G401 (cell line): ENCODE measurements at regions not wholly inside any gene's neighbourhood (a gene's known extent, or its start where the extent isn't known, plus 50 kb on each side); places are given as distances from the start of the nearest gene placed in this dataset.

ENCODE experiments used
- DNase-seq: peaks from one replicate; pipeline ENCODE4 v3.0.0-alpha.2; 2015; ENCODE audit warnings: low spot score
- in situ Hi-C: cut with HindIII; loops from 2 replicates; pipeline ENCODE4 v1.10.0; 2016; ENCODE audit warnings: low sequenced_read_pairs, mixed read lengths

DNA sequence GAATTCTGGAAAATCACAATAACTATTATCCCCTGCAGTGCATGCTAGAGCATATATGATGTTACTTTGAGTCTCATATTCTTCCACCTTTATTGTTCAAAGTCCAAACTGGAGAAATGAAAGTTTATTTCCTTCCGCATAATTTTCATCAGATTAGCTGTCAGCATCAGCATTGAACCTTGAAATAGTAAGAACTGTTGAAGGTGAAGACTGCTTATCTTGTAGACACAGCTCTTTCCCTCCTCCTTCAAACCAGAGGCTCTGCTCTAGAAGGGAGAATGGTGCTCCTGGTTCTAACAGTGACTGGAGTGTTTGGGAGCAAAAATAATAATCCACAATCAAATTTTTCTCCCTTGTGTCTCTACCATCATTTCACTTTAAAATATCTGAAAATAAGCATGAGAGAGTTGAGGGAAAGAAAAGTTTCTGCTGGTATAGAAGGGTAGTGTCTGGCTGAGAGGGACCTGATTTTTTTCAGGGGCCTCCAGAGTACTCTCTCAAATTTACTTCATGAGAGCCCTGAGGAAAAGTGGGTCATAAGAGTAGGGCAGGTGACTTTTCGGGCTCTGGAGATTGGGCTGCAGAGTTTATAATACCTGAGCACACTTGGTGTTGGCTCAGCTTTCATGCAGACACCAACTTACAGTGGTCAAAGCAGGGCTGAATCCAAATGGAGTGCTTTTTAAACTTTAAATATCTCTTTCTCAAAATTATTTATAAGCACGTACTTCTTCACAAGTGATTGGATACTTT, 170.4 kb downstream of the ZDHHC21 start:
- in situ Hi-C loops: no loop called here
- DNase-seq: no peak

DNA sequence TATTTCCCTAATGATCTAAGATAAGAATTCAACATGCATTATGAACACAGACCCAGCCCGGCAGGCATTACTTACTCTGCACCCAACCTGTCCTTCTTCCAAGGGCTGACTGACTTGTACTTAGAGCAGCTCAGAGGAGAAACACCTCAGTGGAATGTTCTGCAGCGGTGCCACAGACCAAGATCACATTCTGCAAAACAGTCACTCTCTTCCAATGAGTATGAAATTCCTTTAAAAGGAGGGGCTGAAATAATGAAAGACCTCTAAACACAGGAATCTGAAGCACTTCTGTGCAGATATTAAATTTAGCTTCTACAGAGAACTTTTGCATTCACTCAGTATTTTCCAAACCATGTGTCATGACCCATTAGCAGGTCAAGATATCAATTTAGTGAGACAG, 172.9 kb downstream of the ZDHHC21 start:
- no peak for DNase-seq
- in situ Hi-C loops: no loop called here

DNA sequence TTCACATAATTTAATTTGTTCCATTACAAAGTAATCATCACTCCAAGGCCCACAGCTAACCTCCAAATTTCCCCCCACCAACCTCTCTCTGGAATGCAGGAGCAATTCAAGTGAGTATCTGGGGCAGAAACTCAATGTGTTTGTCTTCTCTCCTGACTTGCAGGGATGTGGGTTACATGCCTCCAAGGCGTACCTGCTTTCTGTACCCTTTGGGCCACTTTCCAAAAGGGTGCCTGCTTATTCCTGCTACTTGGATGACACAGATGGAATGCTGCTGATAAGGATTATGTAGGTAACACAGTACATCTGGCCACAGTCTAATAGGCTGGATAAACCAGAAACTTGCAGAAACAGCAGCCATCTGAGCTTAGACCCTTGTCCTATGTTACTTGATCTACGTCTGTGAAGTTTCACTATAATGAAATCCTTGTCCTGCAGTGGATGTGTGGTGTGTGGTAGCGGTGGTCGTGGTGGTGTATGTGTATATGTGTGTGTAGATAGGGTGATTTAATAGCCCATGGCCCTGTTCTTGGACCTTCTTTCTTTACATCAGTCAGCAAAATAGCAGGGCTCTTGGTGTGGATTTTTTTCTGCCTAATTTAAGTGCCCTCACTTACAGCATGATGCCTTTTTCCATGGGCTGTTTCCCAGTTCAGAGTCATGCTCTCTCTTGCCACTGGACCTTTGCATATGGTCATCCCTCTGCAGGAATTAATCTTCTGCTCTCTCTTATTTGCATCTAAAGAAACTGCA, 175.9 kb downstream of the ZDHHC21 start:
- in situ Hi-C loops: no loop called here
- DNase-seq: no peak

DNA sequence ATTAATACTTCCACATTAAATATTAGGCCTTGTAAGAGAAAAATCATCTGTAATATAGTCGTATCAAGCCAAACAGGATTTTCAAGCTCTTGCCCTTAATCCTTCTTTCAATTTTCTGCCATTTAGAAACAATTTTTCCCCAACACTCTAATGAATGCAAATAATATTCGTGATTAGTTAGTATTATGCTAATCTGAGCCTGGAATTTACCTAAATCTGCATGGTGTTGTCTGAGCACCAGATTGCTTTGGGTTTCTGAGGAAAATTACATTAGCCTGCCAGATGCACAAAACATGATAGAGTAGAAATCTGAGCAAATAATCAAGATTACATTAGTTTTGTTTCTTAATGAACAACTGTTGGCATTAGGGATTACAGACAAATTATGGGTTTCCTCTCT, 176.6 kb downstream of the ZDHHC21 start:
- DNase-seq: no peak
- in situ Hi-C loops: no loop called here

DNA sequence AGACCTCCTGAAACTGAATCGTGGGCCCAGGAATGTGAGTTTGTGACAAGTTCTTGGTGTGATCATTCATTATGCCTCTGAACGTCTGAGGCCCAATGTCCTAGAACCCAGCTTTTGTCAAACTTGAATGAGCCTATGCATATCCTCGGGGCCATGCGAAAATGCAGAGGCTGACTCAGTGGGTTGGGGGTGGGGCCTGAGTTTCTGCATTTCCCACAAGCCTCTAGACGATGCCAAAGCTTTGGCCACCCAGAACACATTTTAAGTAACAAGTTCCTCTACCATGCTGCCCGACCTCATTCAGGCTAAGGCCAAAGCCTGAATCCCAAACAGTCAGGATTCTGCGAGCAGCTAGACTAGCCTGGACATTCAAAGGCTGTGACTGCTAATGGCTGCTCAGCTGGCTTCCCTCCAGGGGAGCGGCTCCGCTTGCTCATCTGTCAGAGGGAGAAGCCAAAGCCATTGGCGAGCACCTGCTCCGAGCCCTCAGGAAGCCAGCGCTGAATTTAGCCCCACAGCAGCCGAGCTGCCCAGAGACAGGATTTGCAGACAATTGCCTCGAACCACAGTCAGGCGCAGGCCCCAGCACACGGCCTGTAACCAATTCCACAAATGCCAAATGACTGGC, 177.5 kb downstream of the ZDHHC21 start:
- in situ Hi-C loops: no loop called here
- peak; percentile 64 for DNase-seq

DNA sequence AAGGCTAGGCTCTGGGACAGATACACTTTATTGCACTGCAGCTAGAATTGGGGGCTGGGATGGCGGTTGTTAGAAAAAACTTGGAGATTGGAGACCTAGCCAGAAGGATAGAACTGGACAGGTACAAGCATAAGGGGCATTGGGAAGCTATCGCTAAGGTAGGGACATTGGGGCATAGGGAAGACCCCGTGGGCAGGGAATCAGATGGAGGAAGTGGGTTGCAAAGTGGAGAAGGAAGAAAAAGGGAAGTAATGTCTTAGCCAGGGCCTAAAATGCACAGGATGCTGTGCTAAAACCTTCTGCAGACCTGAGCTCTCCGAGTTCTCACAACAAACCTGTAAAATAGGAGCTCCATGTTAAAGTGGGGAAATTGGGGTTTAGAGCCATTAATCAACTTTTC, 178.2 kb downstream of the ZDHHC21 start:
- no peak for DNase-seq
- in situ Hi-C loops: no loop called here

DNA sequence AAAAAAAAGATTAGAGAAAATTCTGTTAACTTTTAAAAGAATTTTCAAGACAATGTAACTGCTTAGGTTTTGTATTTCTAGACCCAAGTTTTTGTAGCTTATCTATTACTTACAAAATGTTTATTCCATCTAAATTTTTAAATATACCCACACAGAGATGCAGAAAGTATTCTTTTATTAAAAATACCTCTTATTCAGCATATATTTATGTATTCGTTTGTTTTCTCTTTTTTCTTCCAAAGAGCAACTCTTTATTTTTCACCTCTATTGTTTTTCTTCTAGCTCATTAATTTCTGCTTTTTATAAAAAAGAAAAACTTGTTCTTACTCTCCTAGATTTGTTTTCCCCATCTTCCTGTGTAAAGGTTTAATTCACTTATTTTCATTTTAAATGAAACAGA, 180.3 kb downstream of the ZDHHC21 start:
- no peak for DNase-seq
- in situ Hi-C loops: no loop called here

DNA sequence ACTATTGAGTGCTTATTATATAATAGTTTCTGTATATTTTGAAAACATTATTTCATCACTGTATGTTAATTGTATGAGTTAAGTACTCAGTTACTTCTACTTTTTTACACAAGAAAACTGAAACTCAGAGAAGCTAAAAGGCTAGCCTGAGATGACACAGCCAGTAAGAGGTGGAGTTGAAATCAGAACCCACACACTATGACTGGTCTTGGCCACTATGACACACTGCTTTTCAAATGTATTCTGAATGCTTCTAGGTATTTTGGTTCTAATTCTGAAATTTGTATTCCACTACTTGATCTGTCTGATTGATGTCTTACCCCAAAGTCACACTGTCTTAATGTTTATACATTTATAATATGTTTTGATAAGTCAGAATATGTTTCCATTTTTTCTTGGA, 181.8 kb downstream of the ZDHHC21 start:
- DNase-seq: no peak
- in situ Hi-C loops: no loop called here

DNA sequence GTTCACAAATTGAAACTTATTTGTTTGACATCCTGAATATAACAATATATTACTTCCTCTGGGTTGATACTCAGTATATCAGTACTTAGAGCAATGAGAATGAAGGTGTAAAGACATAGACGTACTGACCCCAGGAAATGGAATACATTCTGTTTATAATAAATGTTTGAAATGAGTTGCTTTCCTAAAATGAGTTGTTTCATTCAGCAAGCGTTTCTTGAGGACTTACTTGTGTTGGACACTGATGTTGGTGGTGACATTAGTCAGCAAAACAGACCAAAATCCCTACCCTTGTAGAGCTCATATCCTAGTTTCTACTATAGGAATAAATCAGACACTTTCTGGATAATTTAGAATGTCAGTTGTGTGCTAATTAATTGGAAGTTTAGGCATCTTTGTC, 184.3 kb downstream of the ZDHHC21 start:
- in situ Hi-C loops: no loop called here
- DNase-seq: no peak

DNA sequence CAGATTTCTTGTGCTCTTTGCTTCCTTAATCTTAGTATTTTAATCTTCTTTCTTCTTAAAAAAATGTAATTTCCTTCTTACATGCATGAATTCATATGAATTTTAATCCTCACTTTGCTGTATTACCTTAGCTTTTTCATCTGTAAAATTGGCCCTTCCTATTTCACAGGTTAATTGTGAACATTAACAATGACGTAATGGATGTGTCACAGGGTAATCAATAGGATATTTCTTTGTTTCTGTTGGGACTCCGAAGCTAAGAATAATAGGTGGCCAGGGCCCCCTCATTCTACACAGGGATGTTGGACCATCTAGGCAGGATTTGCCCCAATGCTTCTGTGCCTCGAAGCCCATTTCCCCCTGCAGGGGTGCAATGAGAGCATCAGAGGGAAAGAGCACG, 187.4 kb upstream of the NFIB start:
- in situ Hi-C loops: no loop called here
- DNase-seq: no peak

DNA sequence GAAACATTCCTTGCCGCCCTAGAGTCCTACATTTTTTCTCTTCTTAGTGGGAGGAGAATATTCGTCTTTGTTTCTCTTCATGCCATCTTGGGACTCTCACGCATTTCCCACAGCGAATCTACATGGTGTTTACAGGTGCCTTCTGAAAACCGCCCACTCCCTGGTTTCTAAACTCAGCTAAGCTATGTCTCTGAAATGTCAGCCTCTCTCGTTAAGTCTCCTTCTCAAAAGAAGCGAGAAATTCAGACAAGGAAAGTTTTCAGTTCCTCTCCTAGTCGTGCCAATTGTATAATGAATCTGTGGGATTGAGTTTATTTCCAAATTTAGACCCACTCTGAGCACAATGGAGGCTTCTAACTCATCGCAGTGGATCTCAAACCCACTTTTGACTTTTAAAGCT, 186.8 kb upstream of the NFIB start:
- in situ Hi-C loops: no loop called here

DNA sequence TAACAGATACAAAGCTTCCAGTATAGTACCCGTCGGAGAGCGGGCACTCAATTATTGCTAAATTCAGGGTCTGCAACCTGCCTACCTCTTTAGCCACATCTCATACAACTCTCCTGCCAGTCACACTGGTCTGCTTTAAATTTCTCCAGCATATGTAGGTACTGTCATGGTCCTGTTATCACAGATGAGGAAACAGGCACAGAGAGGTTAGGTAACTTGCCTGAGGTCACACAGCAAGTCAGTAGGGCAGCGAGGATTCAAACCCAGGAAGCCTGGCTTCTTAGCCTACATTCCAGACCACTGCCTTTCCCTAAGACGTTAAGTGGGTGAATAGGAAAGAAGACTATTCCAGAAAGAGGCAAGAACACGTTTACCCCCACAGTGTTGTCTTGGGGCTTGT, 186.0 kb upstream of the NFIB start:
- no peak for DNase-seq
- in situ Hi-C loops: no loop called here

More for the DNA sequence above, 186.8 kb upstream of the NFIB start:
- no peak for DNase-seq

DNA sequence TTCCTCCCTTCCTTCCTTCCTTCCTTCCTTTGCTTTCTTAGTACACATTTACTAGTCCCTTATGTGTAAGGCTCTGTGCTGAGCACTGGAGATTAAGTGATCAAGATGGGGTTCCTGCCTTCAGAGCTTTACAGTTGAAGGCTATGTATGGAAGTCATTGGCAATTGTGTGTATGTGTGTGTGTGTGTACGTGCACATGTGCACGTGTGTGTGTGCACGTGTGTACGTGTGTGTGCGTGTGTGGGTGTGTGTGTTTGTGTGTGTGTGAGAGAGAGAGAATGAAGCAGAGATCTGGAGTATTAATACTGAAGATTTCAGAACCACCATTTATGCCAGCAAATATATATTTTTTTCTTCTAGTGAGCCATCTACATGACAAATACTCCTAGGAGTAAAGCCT, 184.9 kb upstream of the NFIB start:
- in situ Hi-C loops: no loop called here
- no peak for DNase-seq

DNA sequence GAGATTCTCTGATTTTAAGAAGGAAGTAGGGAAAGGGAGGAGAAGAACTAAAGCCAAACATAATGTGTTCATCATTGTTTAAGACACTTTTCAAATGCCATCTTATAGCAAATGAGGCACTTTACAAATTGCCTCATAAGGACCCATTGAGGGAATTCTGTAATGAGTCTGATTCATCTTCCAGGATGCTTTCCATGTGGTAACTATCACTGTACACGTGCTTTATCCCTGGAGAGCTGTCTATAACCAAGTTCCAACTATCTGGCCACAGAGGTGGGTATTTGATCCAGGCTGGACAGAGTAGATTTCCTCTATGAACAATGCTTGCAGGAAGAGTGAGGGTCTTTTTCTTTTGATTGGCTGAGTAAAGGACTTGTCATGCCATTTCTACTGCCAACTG, 183.5 kb upstream of the NFIB start:
- DNase-seq: no peak
- in situ Hi-C loops: no loop called here

DNA sequence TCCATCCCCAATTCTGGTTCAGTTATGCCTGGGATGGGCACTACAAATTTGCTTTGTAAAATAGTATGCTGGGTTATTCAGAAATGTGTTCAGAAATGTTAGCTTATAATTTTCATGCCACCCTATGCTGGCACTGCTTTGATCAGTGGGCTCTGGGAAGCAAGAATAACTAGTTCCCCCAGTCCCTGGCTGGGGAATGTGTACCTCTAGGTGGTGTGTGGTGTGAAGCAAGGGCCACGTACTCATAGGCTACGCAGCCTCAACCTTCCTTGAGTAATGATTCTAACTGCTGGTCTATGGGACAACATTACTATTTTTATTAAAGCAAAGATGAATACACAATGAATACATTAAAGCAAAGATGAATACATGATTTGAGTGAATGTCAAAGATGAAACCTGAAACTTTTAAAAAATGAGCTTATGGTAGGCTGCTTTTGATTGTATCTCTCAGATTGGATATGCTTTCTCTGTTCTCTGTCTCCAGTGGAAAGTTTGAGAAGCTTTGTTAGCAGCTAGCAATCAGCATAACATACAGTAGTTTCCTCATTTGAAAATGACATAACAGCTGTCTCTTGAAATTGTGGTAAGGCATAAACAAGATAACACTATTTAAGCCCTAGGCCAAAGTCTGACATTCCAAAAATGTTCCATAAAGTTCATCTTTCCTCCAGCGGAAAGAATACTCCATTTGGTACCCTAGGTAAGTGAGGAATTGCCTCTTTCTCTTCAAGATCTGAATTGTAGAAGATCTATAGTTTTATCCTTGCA, 174.7 kb upstream of the NFIB start:
- in situ Hi-C loops: no loop called here
- DNase-seq: no peak

DNA sequence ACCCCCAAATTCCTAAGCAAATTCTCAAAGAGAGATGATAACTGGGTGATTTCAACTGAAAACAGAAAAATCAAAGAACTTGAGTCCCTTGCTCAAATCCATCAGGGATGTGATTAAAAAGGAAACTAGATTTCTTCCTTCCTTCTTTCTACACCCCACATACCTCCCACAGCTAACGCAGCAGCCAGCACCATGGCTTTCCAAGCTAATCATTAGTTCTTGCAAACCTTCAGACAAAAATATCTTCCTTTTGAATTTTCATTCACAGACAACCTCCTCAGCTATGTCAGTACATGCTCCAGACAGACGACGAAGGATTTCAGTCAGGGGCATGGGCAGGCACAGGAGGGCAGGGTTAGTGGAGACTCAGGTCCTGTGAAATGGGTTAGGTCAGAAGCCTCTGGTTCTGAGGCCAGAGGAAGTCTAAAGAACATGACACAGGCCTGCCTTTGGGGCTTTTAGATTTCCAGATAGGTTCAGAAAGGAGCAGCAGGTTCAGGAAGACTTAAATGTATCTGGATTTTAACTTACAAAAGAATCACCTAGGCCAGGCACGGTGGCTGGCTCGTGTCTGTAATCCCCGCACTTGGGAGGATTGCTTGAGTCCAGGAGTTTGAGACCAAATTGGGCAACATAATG, 173.7 kb upstream of the NFIB start:
- no peak for DNase-seq
- in situ Hi-C loops: no loop called here

DNA sequence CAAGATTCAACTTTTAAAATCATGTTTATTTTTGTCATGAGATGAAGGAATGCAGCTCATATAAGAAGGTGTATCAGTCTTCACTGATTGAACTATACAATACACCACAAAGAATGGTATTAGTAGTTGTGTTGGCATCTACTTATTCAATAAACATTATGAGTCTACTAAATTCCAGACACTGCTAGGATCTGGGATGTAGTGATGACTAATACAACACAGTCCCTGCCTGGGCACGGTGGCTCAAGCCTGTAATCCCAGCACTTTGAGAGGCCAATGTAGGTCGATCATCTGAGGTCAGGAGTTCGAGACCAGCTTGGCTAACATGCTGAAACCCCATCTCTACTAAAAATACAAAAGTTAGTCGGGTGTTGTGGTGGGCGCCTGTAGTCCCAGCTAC, 171.4 kb upstream of the NFIB start:
- in situ Hi-C loops: no loop called here
- DNase-seq: no peak

DNA sequence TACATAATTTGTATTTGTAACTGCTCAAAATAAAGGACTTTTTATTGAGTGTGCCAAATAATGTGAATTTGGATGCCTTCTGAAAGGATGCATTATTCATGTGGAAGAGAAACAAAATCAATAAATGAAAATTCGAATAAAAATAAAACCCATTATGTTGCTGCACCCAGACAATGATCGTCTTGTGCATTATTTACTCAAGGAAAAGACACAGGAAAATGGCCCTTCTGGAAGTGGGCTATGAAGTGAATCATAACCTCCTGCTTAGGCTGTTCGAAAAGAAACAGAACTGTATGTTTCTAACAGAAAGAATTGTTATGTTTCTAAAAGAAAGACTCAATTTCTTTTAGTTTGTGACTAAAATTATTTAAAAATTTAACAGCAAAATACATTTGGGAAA, 168.9 kb upstream of the NFIB start:
- no peak for DNase-seq
- in situ Hi-C loops: no loop called here

DNA sequence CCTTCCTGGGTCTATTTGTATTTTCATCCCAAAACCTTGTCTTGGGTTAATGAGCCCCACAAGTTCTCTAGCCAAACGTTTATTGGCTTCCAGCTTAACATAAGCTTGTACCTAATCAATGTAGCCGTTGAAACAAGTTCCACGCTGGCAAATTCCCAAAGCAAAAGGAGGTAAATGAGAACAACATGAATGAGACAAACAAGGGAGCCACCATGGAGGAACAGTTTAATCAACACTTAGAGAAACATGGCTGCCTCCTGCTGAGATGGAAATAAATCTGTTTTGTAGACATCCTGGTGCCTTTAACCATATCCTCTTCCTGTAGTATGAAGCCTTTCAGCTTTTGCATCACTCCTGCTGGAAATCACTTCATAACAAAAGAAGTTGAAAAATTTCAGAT, 166.6 kb upstream of the NFIB start:
- DNase-seq: no peak
- in situ Hi-C loops: no loop called here
